HG03103 (cell line): ENCODE measurements at regions not wholly inside any gene's neighbourhood (a gene's known extent, or its start where the extent isn't known, plus 50 kb on each side); places are given as distances from the start of the nearest gene placed in this dataset.

Source experiments
- ATAC-seq: cut with Tn5 transposase; IDR thresholded peaks from one replicate; pipeline ENCODE4 v1.9.1; 2021; ENCODE audit warnings: low read depth; ENCODE audit not compliant: unreplicated experiment

- no peak for ATAC-seq
Measured at GRCh38 chr15:93270937-93271467, 182.0 kb upstream of the RGMA start.

- ATAC-seq: no peak
Measured at GRCh38 chr15:93268066-93268465, 179.1 kb upstream of the RGMA start.

GRCh38 chr15:93266291-93266690 is 177.3 kb upstream of the RGMA start:
- no peak for ATAC-seq

GRCh38 chr15:93265111-93265556 is 176.1 kb upstream of the RGMA start:
- ATAC-seq: no peak

- no peak for ATAC-seq
Measured at GRCh38 chr15:93261845-93262244, 172.8 kb upstream of the RGMA start.

- ATAC-seq: no peak
Measured at GRCh38 chr15:93257920-93258319, 168.9 kb upstream of the RGMA start.

GRCh38 chr15:93253681-93254080 is 164.7 kb upstream of the RGMA start:
- ATAC-seq: no peak

GRCh38 chr15:93252780-93253179 is 163.8 kb upstream of the RGMA start:
- no peak for ATAC-seq

- ATAC-seq: no peak
Measured at GRCh38 chr15:93250950-93251349, 161.9 kb upstream of the RGMA start.

- ATAC-seq: no peak
Measured at GRCh38 chr15:93250209-93250608, 161.2 kb upstream of the RGMA start.

- ATAC-seq: no peak
Measured at GRCh38 chr15:93249623-93250022, 160.6 kb upstream of the RGMA start.

GRCh38 chr15:93247466-93248121 is 158.6 kb upstream of the RGMA start:
- ATAC-seq: no peak

- no peak for ATAC-seq
Measured at GRCh38 chr15:93246266-93247242, 157.5 kb upstream of the RGMA start.

GRCh38 chr15:93245661-93246042 is 156.6 kb upstream of the RGMA start:
- no peak for ATAC-seq

- ATAC-seq: no peak
Measured at GRCh38 chr15:93244696-93245660, 156.0 kb upstream of the RGMA start.

- no peak for ATAC-seq
Measured at GRCh38 chr15:93243573-93243972, 154.6 kb upstream of the RGMA start.

GRCh38 chr15:93241696-93242585 is 152.9 kb upstream of the RGMA start:
- ATAC-seq: no peak

- ATAC-seq: no peak
Measured at GRCh38 chr15:93239993-93240392, 151.0 kb upstream of the RGMA start.

GRCh38 chr15:93239591-93239990 is 150.6 kb upstream of the RGMA start:
- no peak for ATAC-seq
